HG03064 (cell line): ENCODE measurements at regions not wholly inside any gene's neighbourhood (a gene's known extent, or its start where the extent isn't known, plus 50 kb on each side); places are given as distances from the start of the nearest gene placed in this dataset.

Source experiments
- ATAC-seq: cut with Tn5 transposase; IDR thresholded peaks from one replicate; pipeline ENCODE4 v1.9.1; 2021; ENCODE audit warnings: low read depth; ENCODE audit not compliant: unreplicated experiment

GRCh38 chr3:61311044-61311443 is 59.8 kb upstream of the FHIT start:
- no peak for ATAC-seq

- ATAC-seq = no peak
Observed at GRCh38 chr3:61315871-61316270, 64.6 kb upstream of the FHIT start.

GRCh38 chr3:61323094-61323493 is 71.8 kb upstream of the FHIT start:
- no peak for ATAC-seq

GRCh38 chr3:61331929-61332552 is 80.8 kb upstream of the FHIT start:
- no peak for ATAC-seq

- ATAC-seq = no peak
Observed at GRCh38 chr3:61333192-61333961, 82.1 kb upstream of the FHIT start.

GRCh38 chr3:61334783-61335182 is 83.5 kb upstream of the FHIT start:
- no peak for ATAC-seq

GRCh38 chr3:61340931-61341461 is 89.7 kb upstream of the FHIT start:
- ATAC-seq = no peak

DNA sequence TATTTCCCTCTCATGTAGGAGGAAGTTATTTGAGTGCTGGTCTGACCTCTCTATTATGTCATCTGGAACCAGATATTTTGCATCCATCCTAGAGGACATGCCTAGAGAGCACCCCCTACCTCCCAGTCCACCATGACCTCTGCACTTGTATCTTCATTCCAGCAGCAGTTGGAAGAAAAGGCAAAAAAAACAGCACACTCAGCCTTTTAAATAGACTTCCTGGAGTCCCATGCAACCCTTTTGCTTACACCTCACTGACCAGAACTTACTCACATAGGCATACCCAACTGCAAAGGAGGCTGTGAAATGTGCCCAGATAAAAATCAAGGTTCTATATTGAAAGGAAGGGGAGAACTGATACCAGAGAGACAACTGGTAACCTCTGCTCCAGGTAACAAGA is 92.3 kb upstream of the FHIT start:
- no peak for ATAC-seq

DNA sequence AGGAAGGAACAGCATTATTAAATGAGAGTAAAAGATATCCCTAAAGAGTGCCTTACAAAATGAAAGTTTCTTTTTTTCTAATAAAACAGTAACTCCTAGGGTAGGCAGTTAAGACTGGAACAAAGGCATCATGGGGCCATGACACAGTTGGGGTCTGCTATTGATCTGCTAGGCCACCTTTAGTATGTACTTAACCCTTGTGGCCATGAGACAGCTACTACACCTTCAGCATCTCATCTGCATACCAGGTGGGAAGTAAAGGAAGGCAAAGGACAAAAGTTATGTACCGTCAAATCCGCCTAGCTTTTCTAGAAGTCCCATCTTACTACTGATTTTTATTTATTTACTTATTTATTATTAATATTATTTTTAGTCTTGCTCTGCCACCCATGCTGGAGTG is 93.8 kb upstream of the FHIT start:
- ATAC-seq = no peak

- no peak for ATAC-seq
Observed at GRCh38 chr3:61347981-61348380, 96.7 kb upstream of the FHIT start.

- ATAC-seq = no peak
Observed at GRCh38 chr3:61349717-61350116, 98.5 kb upstream of the FHIT start.

DNA sequence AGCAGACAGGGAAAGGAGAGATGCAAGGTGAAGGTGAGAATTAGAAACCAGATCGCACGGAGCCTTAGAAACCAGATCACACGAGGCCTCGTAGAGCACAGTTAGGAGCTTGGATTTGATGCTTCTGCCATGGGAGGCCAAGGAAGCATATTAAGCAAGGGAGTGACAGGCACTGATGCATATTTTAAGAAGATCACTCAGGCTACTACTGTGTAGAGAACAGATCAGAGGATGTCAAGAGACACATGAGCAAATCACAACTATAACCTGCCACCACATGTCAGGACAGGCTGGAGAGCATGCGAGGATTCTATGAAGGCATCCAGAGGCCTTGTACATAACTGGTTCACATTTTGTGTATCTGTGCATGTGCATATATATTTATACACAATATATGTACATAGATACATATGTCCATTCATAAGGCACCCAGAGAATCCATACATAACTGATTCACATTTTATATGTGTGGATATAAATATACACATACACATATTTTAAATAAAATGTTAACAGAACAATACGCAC is 99.6 kb upstream of the FHIT start:
- no peak for ATAC-seq

- no peak for ATAC-seq
Observed at GRCh38 chr3:61352306-61352705, 101.1 kb upstream of the FHIT start.

DNA sequence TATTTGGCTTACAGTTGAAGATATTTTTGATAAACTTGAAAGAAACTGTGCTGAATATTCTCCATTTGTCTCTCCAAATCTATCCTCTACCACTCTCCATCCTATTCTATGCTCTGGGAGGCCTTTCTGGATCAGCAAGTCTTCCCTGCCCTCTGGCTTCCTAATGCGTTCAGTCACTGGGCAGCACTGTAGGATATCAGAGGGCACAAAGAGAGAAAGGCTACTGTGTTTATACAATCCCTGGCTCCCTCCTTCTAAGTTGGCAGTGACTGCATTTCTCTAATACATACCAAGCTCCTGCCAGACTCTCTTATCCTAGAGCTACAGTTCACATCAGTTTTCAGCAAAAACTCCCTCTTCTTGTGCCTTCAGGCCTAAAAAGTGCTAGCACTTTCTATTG is 102.1 kb upstream of the FHIT start:
- no peak for ATAC-seq

- no peak for ATAC-seq
Observed at GRCh38 chr3:61354604-61355003, 103.4 kb upstream of the FHIT start.

DNA sequence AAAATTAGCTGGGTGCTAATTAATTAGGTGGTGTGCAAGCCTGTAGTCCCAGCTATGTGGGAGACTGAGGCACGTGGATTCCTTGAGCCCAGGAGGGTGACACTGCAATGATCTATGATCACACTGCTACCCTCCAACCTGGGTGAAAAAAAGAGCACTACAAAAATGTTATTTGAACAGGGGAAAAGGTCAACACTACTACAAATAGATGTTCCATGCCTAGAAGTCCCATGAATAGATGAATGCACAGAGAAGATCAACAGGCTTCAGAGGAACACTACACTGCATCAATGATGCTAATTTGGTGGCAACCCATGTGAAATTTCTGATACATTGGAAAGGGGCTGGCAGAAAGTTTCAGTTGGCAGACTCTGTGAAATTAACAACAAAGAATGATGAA is 105.4 kb upstream of the FHIT start:
- ATAC-seq = no peak

GRCh38 chr3:61357902-61358301 is 106.7 kb upstream of the FHIT start:
- ATAC-seq = no peak

DNA sequence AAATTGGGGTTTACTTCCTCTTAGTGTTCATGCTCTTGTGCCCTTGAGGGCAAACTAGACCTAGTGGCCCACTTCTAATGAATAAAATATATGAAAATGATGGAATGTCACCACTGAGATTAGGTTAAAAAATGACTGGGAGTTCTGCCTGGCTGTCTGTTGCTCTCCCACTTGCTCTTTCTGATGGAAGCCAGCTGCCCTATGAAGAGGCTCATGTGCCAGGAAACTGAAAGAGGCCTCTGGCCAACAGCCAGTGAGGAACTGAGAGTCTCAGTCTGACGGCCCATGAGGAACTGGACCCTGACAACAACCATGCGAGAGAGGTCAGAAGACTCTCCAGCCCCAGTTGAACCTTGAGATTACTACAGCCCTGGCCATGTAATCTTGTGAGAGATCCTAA is 107.1 kb upstream of the FHIT start:
- peak; percentile 99 for ATAC-seq

DNA sequence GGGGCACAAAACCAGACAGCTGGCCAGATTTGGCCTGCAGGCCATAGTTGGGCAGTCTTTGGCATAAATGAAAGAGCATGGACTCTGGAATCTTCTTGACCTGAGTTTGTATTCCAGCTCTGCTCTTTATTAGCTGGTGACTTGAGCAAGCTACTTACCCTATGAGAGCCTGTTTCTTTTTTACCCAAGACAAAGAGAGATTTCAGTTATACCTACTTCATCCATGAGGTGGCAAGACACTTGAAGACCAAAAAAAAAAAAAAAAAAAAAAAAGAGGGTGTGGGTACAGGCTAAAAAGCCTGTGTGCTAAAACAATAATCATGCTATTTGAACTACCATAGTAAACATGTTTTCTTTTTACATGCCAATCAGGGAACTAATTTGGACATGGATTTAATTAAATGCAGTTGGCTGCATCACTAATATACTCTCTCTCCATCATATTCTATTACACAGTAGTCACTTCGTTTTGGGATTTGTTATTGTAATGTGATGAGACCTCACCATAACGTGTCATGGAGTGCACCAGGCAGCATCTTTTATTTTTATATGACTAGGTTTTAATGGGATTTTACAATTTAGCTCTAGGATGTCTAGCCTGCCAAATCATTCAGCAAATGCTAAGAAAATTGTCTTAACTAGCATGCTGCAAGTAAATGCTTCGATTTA is 109.2 kb upstream of the FHIT start:
- no peak for ATAC-seq

- ATAC-seq = no peak
Observed at GRCh38 chr3:61369678-61370077, 118.4 kb upstream of the FHIT start.

- no peak for ATAC-seq
Observed at GRCh38 chr3:61371123-61371522, 119.9 kb upstream of the FHIT start.
